ENCODE measurements at regions not wholly inside any gene's neighbourhood (a gene's known extent, or its start where the extent isn't known, plus 50 kb on each side); places are given as distances from the start of the nearest gene placed in this dataset.

DNA sequence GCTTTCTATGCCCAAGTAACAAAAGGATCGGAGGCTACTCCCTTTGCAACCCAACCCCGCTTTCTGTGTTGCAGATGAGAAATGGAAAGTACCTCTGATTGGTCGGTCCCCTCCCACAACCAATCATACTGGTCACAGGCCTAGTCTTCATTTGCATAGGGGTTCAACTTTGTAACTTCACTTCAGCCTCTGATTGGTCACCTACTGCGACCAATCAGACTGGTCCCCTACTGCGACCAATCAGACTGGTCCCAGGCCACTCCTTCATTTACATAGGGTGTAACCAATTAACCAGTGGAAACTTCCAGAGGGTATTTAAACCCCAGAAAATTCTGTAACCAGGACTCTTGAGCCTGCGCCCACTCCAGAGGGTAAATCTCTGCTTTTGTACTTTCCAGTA lies 906.4 kb upstream of the TMEM132C start:
- H2AFZ ChIP-seq (ENCODE audit: insufficient read depth, low read depth, low read length, poor library complexity, severe bottlenecking): no peak overlapping the region
- intact Hi-C loops (cut with micrococcal nuclease): no loop called here
- TF ChIP-seq CTCF (IDR thresholded peaks at IDR 0.05): no peak
- TF ChIP-seq EZH2 (IDR thresholded peaks at IDR 0.05; ENCODE audit: borderline replicate concordance, insufficient read depth, low read depth, low read length, poor library complexity, severe bottlenecking): no peak
- CTCF ChIA-PET: no interaction called here
- no peak for DNase-seq
- H3K4me3 ChIP-seq (ENCODE audit: control extremely low read depth in 1 of 5, extremely low read depth in 1 of 5, insufficient read depth in 1 of 5, low read depth in 2 of 5, low read length in 4 of 5): no peak overlapping the region
- H3K4me1 Mint-ChIP-seq: no peaks in the 10 kb centered on the region
- WGBS (ENCODE audit: insufficient coverage): 93% methylated on average over 4 of the region's 6 CpGs
- H4K20me1 ChIP-seq (ENCODE audit: control insufficient read depth, insufficient read depth, low read length, poor library complexity, severe bottlenecking): no peaks in the 10 kb centered on the region
- no peaks in the 10 kb centered on the region for H3K4me1 ChIP-seq (ENCODE audit: control insufficient read depth in 2 of 2, insufficient read depth in 2 of 2, low read length in 2 of 2)
- no peak overlapping the region for H3K4me2 ChIP-seq (replicated peaks; ENCODE audit: low read depth, low read length, poor library complexity, severe bottlenecking)
- no peaks in the 10 kb centered on the region for H3K27me3 Mint-ChIP-seq
- no peaks in the 10 kb centered on the region for H3K79me2 ChIP-seq (ENCODE audit: control insufficient read depth, insufficient read depth, low read length)
- H3K27ac ChIP-seq (ENCODE audit: low read length in 2 of 2): no peak overlapping the region
- no peak overlapping the region for H3K9ac ChIP-seq (ENCODE audit: low read length)
- peaks cover 2% of the 10 kb centered on the region for H3K9me3 Mint-ChIP-seq (ENCODE audit: insufficient read depth)
- no peak overlapping the region for H3K27ac Mint-ChIP-seq
- POLR2A ChIA-PET: no interaction called here
- H3K4me3 Mint-ChIP-seq: no peak overlapping the region
- H3K27me3 ChIP-seq (replicated peaks in 1 of 4; ENCODE audit: control extremely low read depth in 1 of 4, control insufficient read depth in 3 of 4, insufficient read depth in 4 of 4, low read length in 3 of 4): no peaks in the 10 kb centered on the region
- peaks cover 0 to 2% (median 0%) of the 10 kb centered on the region in 3 donors for H3K9me3 ChIP-seq (ENCODE audit: control extremely low read depth in 1 of 3, control insufficient read depth in 2 of 3, insufficient read depth in 1 of 3, low read length in 2 of 3)
- no peaks in the 10 kb centered on the region for H3K36me3 ChIP-seq (replicated peaks in 1 of 2; ENCODE audit: control extremely low read depth in 1 of 2, control insufficient read depth in 1 of 2, extremely low read depth in 1 of 2, insufficient read depth in 2 of 2, low read length in 1 of 2)
- ATAC-seq (ENCODE audit: low read depth): no peak

GRCh38 chr12:127362121-127362520 lies 904.8 kb upstream of the TMEM132C start:
- WGBS (ENCODE audit: insufficient coverage): 83% methylated on average over 2 of the region's 4 CpGs
- Mint-ChIP-seq H3K9me3 (ENCODE audit: insufficient read depth) (peaks cover 2% of the 10 kb centered on the region), H3K4me1 (no peaks in the 10 kb centered on the region), H3K4me3 (no peak overlapping the region), H3K27me3 (no peaks in the 10 kb centered on the region), H3K27ac (no peak overlapping the region)
- no peak overlapping the region for H3K9ac ChIP-seq (ENCODE audit: low read length)
- CTCF ChIA-PET: no interaction called here
- no peaks in the 10 kb centered on the region for H3K9me3 ChIP-seq (ENCODE audit: control extremely low read depth in 1 of 3, control insufficient read depth in 2 of 3, insufficient read depth in 1 of 3, low read length in 2 of 3)
- ATAC-seq (ENCODE audit: low read depth) (no peak), DNase-seq (no peak)
- intact Hi-C loops (cut with micrococcal nuclease): no loop called here
- no peak overlapping the region for H2AFZ ChIP-seq (ENCODE audit: insufficient read depth, low read depth, low read length, poor library complexity, severe bottlenecking)
- POLR2A ChIA-PET: no interaction called here
- H4K20me1 ChIP-seq (ENCODE audit: control insufficient read depth, insufficient read depth, low read length, poor library complexity, severe bottlenecking): no peaks in the 10 kb centered on the region
- TF ChIP-seq CTCF (IDR thresholded peaks at IDR 0.05) (no peak), EZH2 (IDR thresholded peaks at IDR 0.05; ENCODE audit: borderline replicate concordance, insufficient read depth, low read depth, low read length, poor library complexity, severe bottlenecking) (no peak)
- H3K4me3 ChIP-seq (ENCODE audit: control extremely low read depth in 1 of 5, extremely low read depth in 1 of 5, insufficient read depth in 1 of 5, low read depth in 2 of 5, low read length in 4 of 5): no peak overlapping the region
- H3K4me2 ChIP-seq (replicated peaks; ENCODE audit: low read depth, low read length, poor library complexity, severe bottlenecking): no peak overlapping the region
- H3K4me1 ChIP-seq (ENCODE audit: control insufficient read depth in 2 of 2, insufficient read depth in 2 of 2, low read length in 2 of 2): no peaks in the 10 kb centered on the region
- no peaks in the 10 kb centered on the region for H3K27me3 ChIP-seq (replicated peaks in 1 of 4; ENCODE audit: control extremely low read depth in 1 of 4, control insufficient read depth in 3 of 4, insufficient read depth in 4 of 4, low read length in 3 of 4)
- no peaks in the 10 kb centered on the region for H3K79me2 ChIP-seq (ENCODE audit: control insufficient read depth, insufficient read depth, low read length)
- no peak overlapping the region for H3K27ac ChIP-seq (ENCODE audit: low read length in 2 of 2)
- H3K36me3 ChIP-seq (replicated peaks in 1 of 2; ENCODE audit: control extremely low read depth in 1 of 2, control insufficient read depth in 1 of 2, extremely low read depth in 1 of 2, insufficient read depth in 2 of 2, low read length in 1 of 2): no peaks in the 10 kb centered on the region

All from B cell (primary cell).